ENCODE measurements at regions not wholly inside any gene's neighbourhood (a gene's known extent, or its start where the extent isn't known, plus 50 kb on each side); places are given as distances from the start of the nearest gene placed in this dataset.
"Not testable (repeated sequence)": the region's sequence is repeated elsewhere in the genome, so short reads cannot be mapped to it uniquely, and the experiment has no call there.

DNA sequence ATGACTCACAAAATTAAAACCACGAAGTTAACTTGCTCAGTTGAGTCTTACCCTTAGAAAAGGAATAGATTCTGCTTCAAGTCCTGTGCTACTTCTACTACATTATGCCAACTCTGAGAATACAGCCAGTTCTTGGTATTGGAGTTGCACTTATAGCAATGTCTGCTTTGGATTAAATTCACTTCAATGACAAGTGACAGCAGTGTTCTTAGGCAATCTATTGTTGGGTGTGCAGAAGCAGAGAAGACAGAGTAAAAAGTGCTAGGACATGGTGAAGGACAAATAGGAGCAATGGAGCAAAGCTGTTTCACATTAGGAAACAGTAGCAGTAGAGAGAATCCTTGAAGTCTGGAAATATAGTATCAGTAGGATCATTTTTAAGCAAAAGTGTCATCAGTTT is 713.1 kb downstream of the SI start:
- no peak for FAIRE-seq

DNA sequence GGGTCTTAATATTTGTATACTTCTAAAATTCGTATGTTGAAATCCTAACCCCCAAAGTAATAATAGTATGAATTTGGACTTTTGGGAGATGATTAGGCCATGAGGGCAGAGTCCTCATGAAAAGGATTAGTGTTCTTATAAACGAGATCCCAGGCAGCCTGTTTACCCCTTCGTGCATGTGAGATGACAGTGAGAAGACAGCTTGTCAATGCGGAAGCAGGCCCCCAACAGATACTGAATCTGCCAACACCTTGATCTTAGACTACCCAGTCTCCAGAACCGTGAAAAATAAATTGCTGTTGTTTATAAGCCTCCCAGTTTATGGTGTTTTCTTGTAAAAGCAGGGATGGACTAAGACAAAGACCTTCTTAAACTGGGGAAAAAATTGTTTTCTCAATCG is 714.2 kb downstream of the SI start:
- FAIRE-seq, result no peak

DNA sequence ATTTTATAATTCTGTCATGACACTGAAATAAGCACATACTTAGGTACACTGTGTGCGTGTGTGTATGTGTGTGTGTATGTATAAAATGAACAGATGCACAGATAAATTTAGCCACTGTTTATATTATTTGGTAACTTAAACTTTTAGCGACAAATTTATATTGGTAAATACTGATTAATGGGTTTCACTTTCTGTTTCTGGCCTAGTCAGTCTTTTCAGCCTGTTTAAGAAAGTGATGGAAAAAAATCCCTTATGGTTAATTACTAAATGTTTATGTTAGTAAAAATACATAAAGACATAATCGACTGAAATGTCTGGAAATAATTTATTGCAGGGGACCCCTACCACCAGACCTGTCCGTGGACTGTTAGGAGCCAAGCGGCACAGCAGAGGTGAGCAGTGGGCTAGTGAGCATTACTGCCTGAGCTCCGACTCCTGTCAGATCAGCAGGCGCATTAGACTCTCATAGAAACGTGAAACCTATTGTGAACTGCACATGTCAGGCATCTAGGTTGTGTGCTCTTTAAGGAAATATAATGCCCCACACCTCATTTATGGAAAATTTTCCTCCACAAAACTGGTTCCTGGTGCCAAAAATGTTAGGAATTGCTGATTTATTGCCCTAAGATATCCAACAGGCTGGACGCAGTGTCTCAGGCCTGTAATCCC is 717.4 kb downstream of the SI start:
- no peak for FAIRE-seq

DNA sequence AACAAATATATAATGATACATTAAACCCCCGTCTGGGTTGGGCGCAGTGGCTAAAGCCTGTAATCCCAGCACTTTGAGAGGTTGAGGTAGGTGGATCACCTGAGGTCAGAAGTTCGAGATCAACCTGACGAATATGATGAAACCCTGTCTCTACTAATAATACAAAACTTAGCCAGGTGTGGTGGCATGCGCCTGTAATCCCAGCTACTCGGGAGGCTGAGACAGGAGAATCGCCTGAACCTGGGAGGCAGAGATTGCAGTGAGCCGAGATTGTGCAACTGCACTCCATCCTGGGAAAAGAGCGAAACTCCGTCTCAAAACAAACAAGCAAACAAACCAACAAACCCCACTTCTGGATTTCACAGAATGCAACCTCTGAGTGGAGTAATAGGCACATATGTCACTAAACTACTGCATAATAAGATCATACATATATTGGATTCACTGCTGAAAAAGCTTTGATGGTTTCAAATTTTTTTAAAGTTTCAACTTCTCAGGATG is 718.2 kb downstream of the SI start:
- no peak for FAIRE-seq

DNA sequence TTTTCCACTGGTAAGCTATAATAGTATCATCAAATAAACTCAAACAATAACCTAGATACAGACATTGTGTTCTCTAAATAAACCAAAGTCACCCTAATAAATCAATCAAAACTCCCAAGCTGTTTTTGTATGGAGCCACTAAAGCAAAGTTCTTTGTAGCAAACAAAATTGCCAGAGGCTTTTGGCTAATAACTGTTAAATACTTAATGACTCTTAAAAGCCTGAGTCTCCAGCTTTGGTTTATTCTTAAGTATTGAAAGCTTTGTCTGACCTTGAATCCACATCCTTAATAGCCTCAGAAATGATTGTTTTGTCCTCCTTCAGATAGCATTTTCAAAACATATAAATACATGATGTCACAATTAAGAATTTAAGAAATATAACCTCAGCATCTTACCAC is 725.3 kb downstream of the SI start:
- no peak for FAIRE-seq

DNA sequence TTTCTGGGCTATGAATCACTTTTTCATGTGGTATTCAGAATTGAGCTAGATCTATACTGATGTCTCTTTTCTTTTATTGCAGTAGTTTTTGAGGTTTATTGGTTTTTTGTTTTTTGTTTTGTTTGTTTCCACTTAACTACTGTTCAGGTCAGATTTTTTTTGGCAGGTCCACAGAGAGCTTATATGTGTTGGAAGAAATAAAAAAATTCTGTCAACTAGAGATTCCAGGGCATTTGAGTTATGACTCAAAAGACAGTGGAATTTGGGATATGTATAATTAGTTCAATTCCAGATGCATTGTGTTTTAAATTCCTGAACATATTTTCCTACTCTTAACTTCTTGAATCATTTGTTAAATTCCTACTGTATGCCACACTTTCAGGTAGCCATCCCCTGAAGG is 727.2 kb downstream of the SI start:
- FAIRE-seq, result no peak

DNA sequence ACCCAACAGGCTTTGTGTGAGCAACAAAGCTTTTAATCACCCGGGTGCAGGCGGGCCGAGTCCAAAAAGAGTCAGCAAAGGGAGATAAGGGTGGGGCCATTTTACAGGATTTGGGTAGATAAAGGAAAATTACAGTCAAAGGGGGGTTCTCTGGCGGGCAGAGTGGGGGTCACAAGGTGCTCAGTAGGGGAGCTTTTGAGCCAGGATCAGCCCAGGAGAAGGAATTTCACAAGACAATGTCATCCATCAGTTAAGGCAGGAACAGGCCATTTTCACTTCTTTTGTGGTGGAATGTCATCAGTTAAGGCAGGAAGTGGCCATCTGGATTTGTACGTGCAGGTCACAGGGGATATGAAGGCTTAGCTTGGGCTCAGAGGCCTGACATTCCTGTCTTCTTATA is 736.1 kb downstream of the SI start:
- not testable (repeated sequence) for FAIRE-seq

DNA sequence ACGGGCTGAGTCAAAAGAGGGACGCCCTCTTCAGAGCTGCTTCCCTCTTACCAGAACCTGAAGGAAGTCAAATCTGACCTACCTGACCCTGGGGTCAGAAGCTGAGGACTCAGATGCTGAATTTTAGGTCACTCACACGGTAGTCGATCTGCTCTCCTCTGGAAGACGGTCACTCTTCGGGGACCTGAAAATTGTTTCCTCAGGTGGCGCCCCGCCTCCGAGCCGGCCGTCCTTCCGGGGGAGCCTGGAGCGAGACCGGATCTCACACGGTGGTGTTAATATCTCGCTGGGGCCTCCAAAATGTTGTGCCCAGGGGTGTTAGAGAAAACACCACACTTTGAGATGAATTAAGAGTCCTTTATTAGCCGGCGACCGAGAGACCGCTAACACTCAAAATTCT is 737.2 kb downstream of the SI start:
- FAIRE-seq, result no peak

DNA sequence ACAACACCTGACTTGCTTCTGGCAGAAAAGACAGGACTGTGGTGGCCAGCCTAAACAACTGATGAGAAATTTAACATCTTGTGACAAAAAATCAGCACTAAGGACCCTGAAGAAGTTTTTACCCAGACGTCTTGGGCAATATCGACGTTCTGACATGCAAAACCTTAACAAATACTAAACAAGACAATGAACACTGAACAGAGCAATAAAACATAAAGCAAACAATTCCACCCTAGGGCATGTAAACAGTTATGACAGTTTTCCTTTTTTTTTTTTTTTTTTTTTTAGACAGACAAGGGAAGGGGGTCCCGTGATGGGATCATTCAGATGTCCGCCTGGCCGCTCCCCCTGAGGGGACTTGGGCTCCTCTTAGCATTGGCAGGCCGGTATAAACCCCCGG is 738.0 kb downstream of the SI start:
- FAIRE-seq, result no peak

DNA sequence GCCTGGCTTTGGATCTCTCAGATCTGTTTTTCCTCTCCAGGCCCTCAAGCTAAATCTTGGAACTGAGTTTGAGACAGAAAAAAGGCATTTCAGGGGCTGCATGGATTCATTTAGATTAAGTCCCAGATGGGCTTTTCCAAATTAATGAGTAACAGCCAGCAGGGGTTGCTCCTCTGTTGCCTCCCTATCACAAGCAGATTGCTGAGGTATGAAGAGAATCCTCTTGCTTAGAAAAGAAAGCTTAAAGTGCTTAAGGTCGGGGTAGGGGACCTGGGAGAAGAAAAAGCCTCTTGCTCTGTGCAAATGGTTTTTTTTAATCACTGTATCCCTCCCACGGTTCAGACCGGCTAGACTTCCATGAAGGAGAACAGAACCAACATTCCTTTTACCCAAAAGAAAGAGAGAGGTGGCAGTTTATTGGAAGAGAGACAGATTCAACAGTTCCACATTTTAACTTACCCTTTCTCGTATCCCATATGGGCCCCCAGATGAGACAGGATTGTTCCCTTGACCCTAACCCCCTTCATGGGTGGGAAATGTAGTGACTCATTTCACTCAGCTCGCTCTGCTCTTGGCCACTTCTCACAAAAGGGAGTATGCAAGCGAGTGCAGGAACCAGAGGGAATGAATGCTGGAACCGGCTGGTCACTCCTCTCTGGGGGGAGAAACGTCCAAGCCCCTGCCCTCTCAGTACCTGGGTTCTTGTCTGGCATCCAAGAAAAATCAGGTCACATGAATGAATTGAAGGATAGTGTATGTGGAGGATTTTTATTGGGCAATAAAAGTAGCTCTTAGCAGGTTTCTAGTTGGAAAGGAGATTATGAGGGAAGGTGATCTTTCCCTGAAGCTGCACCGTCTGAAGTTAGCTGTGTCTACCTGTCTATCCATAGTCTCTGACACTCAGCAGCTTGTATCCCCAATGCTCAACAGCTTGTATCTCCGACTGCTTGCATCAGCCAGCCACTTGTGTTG is 745.2 kb downstream of the SI start:
- FAIRE-seq, result no peak

DNA sequence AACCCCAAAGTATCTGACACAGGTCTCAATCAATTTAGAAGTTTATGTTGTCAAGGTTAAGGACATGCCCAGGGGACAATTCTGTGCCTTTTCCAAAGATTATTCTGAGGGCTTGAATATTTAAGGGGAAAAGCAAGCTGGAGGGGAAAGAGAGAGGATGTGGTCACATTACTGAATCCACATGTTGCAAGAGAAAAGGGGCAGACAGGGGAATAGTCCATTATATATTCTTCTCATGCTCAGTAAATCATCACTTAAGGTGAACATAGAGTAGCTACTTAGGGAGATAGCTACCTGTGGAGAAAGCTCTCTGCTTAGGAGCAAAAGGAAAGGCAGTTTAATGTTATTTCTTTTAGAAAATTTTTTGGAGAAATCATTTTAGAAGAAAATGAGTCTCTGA is 751.6 kb downstream of the SI start:
- no peak for FAIRE-seq

DNA sequence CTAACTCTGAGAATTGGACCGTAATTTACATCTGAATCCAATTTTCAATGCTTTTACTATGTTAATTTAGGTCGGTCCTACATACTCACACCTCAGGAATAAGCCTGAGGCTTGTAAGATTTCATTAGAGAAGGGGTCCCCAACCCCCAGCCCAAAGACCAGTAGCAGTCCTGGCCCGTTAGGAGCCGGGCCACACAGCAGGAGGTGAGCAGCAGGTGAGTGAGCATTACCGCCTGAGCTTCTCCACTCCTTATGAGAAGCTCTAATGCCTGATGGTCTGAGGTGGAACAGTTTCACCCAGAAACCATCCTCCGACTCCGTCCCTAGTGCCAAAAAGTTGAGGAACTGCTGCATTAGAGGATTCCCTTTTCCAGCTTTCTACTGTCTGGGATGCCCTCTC is 757.3 kb downstream of the SI start:
- FAIRE-seq, result no peak

DNA sequence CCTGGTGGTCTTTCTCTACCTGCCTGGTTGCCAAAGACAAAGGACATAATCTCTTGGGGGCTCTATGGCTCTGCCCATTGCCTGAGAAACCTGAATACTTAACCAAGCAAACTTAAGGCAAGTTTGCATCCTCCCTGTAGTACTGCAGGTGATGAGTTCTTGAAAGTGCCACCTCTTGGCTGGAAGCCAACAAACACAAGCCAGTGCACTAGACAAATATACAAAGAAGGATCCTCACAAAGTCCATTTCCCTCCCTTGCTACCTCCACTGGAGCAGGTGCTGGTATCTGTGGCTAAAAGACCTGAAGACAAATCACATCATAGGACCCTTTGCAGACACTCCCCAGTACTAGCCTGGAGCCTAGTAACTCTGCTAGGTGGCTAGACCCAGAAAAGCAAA is 772.3 kb downstream of the SI start:
- FAIRE-seq, result no peak

DNA sequence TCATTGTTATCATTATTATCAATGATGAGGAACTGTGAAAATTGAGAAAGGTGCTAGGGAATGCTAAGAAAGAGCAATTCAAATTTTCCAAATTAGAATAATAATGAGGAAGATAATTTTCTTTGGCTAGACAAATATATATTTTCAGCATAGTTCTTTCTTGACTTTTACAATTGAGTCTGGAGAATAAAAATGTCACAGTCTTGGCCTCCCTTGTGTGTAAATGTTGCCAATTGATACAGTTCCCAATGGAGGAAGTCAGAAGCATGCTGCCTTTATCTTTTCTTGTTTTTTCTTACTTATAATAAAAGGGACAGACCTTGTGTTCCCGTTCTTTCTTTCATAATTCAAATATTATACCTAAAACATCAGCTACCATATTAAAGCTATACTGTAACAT is 774.4 kb downstream of the SI start:
- FAIRE-seq, result no peak

DNA sequence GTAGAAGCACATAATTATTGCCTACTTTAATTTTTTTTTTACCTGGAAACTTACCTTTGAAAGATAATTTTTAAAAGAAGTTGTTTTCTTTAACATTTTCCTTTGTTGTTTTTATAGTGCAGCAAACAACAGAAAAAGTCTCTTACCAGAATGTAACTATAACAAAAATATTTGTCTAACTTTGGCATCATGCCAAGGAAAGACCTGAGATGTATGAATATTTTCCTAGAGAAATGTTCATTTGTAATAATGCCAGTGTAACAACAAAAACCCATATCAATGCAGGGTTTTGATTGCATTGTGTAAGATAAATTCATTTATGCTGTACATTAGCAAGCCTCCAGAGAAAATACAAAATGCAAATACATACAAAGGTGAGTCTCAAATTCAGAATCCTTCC is 775.7 kb downstream of the SI start:
- no peak for FAIRE-seq

DNA sequence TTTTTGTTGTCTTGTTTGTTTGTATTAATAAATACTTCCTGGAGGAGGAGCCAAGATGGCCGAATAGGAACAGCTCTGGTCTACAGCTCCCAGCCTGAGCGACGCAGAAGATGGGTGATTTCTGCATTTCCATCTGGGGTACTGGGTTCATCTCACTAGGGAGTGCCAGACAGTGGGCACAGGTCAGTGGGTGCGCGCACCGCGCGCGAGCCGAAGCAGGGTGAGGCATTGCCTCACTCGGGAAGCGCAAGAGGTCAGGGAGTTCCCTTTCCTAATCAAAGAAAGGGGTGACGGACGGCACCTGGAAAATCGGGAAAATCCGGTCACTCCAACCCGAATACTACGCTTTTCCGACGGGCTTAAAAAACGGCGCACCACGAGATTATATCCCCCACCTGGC is 786.8 kb downstream of the SI start:
- FAIRE-seq, result not testable (repeated sequence)

DNA sequence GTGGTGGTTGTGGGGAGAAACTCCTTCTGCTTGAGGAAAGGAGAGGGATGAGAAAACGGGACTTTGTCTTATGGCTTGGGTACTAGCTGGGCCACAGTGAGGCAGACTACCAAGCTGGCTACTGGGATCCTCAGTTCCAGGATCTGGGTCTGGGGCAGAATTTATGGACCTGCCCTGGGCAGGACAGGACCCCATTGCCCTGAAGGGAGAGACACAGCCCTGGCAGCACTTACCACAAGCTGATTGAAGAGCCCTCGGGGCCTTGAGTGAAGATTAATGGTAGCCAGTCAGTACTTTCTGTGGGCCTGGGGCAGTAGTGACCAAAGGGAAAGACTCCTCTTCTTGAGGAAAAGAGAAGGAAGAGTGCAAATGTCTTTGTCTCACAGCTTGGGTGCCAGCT is 799.7 kb downstream of the SI start:
- no peak for FAIRE-seq

DNA sequence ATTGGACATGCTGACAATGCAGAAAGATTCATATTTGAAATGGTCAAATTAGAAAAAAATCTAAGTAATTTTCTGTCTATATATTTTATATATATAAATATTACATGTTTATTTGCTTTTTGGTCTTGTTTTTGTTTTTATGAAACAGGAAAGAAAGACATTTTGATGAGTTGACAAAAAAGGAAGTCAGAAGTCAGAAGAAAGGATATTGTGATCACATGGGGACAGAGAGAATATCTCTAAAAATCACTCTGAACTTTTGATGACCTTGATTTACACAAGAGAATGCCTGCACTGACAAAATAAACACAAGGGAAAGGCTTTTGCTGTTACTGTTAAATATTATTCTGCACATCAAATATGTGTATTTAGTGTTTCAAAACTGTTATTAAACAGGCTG is 811.2 kb downstream of the SI start:
- no peak for FAIRE-seq

DNA sequence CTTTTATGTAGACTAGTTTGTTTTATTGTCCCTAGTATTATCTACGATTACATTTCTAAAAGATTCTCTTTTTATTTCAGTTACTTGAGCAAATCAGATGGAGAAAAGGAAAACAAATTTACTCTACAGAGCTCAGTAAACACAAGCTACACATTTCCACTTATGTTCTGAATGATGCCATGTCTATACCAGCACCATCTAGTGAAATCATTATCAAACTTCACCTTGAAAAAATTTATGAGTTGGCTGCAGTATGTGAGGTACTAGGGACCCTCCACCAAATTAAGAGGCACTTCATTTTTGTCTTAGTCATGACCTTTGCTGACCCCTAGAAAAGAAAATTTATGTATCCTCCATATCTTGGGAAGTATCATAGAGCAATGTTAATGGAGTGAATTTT is 827.4 kb downstream of the SI start:
- no peak for FAIRE-seq

DNA sequence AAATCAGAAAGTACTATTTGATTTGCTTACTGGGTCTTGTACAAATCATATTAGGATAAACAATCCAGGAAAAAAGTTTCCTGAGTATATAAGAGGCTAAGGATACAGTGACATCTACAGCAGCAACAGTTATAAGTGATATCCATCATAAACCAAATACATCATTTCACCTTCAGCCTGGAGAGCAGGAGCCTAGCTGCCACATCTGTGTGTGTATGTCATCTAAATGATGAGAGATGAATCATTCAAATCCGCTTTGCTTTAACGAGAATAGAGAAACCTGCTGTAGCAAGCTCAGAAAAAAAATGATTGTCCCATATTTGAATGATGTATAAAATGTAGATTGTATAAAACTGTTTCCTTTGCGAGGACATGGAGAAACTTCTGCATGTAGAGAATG is 841.4 kb downstream of the SI start:
- FAIRE-seq, result no peak

DNA sequence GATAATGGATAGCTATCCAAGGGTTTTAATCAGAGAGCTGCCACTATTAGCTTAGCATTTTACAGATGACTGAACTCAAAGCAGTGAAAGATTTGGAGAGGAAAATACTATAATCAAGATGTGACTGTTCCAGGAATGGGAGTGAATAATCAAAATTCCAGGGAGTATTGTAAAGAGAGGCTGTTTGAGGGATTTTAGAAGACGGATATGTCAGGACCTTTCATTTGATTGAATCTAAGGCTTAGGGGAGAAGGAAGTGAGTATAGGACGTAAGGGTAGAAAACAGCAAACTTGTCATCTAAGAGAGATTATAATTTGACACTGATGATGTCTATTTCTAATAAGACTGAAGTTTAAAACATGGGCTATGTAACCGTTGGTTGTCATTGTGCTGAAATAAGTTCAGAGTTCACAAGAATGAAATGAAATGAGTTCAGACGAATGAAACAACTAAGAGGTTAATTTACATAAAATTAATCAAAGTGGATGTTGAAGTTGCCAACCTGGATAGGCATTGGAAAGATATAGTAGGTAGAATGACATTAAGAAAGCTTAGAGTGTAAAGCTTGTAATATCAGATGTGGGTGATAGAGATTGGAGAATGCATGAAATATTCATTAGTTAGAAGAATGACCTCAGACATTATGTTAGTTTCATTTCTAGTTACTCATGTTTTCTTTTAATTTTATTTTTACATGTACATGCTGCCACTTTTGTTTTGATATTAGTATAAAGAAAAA is 842.8 kb downstream of the SI start:
- FAIRE-seq, result no peak

DNA sequence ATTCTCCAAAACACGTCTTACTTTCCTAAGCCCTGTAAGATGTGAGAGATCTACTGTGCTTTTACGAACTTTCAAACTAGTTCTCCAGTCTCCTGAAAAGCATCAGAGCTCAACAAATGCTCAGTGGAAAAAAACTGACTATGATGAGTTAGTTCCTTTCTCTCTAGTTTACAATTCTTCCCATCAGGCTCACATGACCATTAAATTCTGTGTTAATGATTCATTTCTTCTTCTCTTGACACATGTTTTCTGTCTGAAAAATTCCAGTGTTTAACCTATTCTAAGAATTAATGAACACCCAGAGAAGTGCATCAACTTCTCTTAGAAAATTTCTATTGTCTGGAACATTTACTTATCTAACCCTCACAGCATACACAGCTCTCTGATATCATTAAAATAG is 844.3 kb downstream of the SI start:
- no peak for FAIRE-seq

DNA sequence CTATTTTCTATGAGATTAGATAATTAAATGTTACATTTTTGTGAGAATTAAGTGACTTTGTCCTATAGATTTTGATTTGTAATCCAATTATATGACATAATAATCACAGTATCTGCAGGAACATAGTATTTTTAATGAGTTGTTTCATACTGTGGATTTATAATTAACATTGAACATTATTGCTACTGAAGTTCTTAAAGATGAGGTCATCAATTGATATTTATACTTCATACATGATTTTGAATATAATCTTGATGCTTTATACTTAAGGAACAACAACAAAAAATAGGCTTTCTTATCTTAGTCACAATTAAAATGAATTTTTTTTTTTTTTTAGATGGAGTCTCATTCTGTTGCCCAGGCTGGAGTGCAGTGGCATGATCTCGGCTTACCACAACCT is 846.6 kb downstream of the SI start:
- FAIRE-seq, result no peak

Data from G401.6 (cell line).